NCI-H1092 (cell line): ENCODE measurements at regions not wholly inside any gene's neighbourhood (a gene's known extent, or its start where the extent isn't known, plus 50 kb on each side); places are given as distances from the start of the nearest gene placed in this dataset.

ENCODE experiments used
- DNase-seq: peaks from one replicate; lab custom pipeline; 2025; lab: John Stamatoyannopoulos, UW

DNA sequence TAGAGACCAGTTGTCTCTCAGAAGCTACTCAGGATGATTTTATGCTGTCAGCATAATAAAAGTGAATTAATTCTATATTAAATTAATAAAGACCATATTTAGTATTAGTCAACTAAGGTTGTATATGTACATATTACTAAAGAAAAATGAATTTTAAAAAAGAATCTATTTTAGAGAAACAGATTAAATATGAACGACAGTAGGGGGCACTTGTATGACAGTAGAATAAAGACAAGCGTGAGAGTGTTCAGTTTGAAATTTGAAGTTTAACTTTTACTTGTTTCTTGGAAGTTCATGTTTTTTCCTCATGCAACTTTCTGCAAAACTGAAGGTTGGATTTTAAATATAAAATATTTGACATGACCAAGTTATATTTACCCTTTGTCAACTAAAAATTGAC, 67.9 kb upstream of the MACF1 start:
- no peak for DNase-seq

DNA sequence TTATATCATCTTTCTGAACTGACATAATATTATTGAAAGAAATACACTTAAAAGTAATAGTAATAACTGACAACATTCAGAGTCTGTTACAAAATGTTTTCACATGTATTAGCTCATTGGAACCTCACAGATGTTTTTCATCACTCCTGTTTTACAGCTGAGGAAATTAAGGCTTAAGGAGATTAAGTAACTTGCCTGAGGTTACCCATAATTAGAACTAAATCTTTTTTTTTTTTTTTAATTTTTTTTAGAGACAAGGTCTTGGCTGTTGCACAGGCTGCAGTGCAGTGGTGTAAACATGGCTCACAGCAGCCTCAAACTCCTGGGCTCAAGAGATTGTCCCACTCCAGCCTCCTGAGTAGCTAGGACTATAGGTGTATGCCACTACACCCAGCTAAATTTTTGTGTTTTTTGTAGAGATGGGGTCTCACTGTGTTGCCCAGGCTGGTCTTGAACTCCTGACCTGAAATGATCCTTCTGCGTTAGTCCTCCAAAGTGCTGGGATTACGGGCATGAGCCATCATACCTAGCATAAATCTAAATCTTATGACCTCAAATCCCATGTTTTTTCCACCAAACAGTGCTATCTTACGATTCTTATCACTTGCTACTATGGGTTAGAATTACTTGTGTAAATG, 64.7 kb upstream of the MACF1 start:
- DNase-seq: no peak

DNA sequence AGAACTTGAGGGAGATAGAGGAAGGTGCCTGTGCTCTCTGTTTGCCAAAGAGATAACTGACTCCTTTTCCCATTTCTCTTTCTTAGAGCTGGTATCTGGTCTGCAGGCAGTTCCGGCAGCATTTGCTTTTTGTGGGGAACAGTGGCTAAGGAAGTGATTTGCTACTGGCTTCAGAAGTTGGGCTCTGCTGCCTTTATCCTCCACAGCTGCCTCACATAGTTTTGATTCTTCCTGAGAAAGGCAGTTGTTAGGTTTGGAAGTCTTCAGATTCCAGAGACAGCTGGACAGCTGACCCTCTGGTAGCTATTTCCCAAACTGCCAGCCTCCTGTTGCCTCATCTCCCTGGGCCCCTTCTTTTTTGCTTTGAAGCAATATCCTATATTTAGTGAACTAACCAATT, 62.6 kb upstream of the MACF1 start:
- DNase-seq: no peak

DNA sequence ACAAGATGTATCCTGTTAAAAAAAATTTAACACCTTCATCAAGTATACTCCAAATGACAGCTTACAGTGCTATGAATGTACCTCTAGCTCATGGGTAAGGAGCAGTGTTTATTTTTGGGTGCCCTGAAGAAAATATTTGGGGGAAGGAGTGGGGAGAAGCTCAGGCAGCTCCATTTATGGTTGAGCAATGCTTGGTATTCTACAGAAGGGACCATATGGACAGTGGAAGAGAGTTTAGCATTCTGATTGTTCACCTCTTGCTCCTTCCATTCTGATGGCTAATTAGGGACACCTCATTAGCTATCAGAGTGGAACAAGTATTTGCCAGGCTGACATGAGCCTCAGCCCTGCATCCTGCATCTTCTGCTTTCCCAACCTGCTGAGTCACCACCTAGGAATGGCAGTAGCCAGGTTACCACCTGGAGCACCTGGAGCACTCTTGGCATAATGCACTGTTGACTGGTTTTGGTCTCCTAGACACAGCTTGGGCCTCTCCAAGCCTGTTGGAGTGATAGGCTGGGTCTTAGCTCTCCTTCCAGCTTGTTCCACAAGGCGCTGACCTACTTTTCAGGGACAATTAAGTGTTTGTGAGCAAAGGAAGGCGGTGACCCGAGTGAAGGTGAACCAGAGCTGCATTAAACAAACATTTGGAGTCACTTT, 62.0 kb upstream of the MACF1 start:
- DNase-seq: no peak

DNA sequence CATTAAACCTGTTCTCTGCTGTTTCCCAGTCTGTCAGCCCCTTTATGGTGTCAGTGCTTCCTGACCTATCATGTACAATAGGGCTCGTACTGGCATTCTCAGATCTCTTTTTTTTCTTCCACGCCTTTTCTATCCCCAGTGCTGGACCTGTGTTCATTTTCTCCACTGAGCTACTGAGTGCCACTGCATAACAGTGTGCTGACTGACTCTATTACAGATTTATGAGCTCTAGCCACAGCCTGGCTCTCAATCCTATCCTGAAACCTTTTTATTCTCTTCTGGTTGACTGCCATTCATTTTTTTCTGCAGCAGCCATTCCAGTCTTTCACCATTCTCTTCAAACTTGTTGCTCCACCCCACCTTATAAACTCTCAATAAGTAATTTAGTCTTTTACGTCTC, 59.6 kb upstream of the MACF1 start:
- DNase-seq: no peak

DNA sequence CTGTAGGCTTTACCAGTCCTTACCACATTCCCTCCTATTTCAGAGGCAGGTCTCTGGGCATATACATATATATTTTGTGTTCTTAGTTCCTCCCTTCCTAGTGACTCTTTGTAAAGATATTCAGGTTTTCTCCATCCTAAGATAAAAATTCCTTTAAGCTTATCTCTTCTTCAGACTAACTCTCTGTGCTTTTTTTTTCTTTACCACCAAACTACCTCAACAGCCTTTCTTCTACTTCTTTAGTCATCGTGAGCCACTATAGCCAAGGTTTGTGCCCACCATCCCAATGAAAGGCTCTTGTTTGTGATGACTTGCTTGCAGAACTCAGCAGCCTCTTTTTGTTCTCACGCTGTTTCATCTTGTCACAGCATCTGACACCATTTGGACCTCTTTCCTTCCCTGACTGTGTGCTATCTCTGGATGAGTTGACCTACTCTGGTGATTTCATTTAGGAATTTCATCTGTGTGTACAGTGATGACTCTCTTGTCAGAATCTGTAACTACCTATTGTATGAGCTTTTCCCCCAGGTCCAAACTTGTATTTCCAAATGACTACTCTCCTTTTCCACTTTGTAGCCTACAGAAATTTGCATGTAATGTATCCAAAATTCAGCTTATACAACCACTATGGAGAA, 59.0 kb upstream of the MACF1 start:
- no peak for DNase-seq

DNA sequence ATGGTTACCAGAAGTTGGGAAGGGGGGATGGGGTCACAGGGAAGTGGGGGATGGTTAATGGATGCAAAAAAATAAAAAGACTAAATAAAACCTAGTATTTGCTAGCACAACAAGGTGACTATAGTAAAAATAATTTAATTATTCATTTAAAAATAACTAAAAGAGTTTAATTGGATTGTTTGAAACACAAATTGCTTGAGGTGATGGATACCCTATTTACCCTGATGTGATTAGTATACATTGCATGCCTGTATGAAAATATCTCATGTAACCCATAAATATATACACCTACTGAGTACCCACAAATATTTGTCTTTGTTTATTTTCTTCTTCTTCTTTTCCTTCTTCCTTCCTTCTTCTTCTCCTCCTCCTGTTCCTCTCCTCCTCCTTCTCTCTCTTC, 57.8 kb upstream of the MACF1 start:
- no peak for DNase-seq

DNA sequence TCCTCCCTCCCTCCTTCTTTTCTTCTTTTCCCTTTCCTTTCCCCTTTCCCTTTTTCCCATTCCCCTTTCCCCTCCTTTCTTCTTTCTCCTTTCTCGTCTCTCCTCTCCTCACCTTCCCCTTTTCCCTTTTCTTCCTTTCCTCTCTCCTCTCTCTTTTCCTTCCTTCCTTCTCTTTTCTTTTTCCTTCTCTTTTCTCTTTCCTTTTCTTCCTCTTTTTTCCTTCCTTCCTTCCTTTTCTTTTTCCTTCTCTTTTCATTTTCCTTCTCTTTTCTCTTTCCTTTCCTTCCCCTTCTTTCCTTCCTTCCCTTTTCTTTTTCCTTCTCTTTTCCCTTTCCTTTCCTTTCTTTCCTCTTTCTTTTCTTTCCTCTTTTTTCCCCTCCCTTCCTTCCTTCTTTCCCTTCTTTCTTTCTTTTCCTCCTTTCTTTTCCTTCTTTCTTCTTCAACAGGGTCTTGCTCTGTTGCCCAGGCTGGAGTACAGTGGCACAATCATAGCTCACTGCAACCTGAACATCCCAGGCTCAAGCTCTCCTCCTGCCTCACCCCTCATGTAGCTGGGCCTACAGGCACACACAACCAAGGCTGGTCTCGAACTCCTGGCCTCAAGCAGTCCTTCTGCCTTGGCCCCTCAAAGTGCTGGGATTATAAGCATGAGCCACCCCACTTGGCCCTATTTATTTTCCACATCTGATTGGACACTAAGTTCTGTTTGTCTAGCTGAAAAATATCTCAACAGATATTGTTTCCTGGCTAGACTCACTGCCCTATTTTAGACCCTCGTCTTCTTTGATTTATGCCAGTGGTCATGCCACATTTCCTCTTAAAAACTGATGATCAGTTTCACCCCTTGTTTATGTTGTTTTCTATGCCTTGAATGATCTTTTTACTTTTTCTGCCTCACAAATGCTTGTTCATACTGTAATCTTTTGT, 57.1 kb upstream of the MACF1 start:
- no peak for DNase-seq

DNA sequence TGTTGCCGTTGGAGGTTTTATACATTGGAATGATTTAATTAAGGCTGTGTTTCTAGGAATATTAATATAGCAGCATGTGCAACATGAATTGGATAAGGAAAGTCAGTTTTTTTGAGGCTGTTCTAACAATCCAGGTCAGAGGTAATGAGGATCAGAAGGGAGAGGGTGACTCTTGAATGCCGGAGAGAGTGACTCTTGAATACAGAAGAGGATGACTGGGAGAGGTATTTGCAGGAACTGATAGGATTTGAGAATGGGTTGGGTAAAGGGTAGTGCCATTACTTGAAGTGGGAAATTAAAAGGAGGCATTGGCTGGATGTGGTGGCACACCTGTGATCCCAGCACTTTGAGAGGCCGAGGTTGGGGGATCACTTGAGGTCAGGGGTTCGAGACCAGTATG, 55.6 kb upstream of the MACF1 start:
- DNase-seq: no peak

DNA sequence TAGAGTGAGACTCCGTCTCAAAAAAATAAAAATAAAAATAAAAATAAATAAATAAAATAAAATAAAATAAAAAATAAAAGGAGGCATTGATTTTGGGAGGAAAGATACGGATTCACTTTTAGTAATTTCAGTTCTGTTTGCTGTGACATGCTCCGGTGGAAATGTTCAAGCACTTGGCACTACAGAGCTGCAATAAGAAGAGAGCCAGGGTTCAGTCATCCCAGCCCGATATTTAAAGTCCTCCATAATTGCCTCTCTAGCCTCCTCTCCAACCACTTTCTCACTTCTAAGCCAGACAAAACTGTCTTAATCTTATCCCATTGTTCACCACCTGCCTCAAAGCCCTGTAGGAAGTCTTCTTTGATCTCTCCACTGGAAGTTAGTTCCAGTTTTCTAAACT, 55.0 kb upstream of the MACF1 start:
- DNase-seq: no peak

DNA sequence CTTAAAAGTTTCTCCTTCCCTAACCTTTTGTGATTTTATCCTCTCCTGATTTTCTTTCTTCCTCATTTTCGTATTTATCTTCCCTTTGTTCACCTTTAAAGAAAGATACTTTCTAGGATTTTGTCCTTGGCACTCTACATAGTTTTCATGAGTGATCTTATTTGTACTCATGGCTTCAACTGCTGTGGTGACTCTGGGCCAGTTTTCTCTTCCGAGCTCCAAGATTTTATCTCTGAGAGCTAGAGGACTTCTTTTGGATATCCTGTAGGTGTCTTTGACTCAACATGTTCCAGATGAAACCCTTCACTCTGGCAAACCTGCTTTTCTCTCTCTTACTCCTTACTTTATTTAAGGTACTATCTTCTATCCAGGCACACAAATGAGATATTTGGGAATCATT, 53.7 kb upstream of the MACF1 start:
- no peak for DNase-seq

DNA sequence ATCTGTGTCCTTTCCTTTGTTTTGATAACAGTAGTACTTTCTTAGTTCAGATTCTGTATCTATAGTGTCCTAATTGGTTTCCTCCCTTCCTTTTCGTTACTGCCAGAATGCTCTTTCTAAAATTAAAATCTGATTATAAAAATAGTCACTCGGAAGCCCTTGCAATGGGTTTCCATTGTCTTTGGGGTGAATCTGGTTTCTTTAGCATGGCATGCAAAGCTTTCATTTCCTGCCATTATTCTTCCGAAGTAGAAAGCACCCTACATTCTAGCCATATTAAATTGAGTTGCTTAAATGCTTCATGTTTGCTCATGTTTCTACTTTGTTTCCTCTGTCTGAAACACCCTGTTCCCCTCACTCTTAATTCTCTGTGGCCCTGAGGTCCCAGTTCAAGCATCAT, 53.2 kb upstream of the MACF1 start:
- DNase-seq: no peak

DNA sequence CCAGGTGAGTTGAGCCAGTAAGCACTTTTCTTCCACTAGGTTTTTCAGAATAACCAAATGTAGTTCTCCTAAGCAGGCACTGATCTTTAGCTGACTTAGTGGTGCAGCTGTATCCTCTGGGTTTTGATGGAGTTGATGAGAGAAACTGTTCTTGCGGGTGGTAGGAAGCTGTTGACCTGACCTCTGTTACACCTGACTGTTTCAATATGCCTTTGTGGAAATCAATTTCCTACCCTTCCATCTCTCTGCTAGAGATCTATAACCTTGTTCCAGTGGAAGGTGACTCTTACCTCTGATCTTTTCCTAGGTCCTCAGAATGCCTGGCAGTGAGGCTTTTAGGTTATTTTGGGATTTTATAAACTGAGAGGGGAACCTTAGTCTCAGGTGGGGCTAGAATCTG, 51.6 kb upstream of the MACF1 start:
- no peak for DNase-seq

DNA sequence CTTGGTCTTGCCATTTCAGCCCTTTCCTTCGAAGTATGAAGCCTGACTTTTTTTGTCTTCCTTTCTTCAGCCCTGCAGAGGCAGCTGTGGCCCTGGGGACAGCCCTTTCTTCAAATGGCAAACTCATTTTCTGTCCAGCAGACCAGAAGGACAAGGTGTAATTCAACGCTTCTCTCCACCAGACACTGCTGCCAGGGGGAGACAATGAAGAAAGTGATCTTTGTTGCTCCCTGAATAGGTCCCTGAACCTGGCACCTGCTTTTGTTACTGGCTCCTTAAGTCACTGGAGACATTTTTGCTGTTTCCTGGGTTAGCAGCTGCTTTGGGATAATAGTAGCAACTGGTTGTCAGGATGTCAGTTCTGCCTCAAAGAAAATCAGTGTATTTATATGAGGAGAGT, 50.8 kb upstream of the MACF1 start:
- no peak for DNase-seq

DNA sequence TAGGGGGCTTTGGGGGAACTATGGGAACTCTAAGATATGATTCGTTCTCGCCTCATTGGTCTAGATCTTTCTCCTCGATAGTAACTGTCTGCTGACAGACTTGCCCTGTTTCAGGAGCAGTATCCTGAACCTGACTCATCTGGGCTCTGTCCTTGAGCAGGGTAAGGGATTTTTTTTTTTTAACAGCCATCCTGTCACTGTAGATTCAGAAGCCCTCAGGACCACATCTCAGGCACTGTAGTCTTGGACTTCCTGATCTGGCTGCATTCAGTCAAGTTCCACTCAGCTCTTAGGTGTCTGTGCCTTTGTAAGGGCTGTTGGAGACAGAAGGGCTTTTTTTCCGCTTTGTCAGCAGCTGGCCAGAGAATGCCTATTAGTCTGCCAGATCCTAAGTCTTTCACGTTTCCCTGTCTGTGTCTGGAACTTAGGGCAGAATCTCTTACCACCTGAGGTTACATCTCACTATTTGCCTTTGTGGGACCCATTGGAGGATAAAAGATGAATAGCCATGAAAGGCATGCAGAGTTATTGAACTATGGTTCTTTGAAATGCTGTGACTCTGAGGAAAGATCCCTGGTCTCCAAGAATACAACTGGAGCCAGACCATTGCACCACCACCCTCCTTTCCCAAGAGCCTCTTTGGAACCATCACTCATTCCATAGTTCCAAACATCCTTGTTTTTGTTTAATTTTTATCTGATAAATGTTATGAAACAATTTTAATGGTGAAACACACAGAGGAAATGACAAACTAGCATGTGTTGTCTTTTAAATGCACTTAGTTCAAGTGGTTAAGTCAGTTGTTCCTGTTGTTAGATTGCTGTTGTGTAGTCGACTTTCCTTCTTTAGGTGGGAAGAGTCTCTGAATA, 49.7 kb upstream of the MACF1 start:
- no peak for DNase-seq
